ENCODE measurements at regions not wholly inside any gene's neighbourhood (a gene's known extent, or its start where the extent isn't known, plus 50 kb on each side); places are given as distances from the start of the nearest gene placed in this dataset.

DNA sequence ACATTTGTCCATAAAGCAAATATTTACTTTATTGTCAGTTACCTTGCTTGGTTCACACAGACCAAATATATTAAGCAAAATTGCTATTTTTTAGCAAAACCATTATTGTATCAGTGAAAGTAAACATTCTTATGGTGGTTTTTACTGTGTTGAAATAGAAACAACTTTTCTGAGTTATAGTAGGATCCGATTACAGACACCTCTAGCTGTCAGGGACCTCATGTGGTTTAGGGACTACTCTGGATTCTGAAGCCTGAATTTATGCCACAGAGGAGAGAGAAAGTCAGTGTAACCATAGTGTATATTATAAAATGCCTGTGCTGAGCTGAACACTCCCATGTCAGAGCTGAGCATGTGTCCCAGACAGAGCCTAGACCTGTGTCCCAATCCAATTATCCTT lies 287.5 kb downstream of the FLRT2 start:
- TF ChIP-seq, protein P1, sequence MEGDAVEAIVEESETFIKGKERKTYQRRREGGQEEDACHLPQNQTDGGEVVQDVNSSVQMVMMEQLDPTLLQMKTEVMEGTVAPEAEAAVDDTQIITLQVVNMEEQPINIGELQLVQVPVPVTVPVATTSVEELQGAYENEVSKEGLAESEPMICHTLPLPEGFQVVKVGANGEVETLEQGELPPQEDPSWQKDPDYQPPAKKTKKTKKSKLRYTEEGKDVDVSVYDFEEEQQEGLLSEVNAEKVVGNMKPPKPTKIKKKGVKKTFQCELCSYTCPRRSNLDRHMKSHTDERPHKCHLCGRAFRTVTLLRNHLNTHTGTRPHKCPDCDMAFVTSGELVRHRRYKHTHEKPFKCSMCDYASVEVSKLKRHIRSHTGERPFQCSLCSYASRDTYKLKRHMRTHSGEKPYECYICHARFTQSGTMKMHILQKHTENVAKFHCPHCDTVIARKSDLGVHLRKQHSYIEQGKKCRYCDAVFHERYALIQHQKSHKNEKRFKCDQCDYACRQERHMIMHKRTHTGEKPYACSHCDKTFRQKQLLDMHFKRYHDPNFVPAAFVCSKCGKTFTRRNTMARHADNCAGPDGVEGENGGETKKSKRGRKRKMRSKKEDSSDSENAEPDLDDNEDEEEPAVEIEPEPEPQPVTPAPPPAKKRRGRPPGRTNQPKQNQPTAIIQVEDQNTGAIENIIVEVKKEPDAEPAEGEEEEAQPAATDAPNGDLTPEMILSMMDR (conservative IDR thresholded peaks at IDR 0.05), result no peak
- TF ChIP-seq ZFX (IDR thresholded peaks at IDR 0.05), result no peak

GRCh38 chr14:85813040-85813439 lies 283.1 kb downstream of the FLRT2 start:
- TF ChIP-seq ZFX (IDR thresholded peaks at IDR 0.05), result no peak
- H3K27ac ChIP-seq, result no peak overlapping the region

More for the DNA sequence above, 287.5 kb downstream of the FLRT2 start:
- no peak overlapping the region for H3K27ac ChIP-seq

DNA sequence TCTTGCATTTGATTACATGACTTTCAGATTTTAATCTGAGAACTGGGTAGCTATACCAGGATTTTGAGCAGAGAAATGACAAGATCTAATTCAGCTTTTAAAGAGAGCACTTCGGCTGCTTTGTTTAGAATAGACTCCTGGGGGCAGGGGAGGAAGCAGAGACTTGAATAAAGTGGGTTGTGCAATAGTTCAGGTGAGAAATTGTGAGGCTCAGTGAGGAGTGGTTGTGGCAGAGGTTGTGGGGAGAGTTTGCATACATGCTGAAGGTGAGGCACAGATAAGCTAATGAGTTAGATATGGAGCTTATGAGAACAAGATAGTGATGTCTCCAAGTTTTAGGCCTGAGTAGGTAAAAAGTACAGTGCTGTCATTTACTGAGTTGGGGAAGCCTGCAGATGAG lies 281.4 kb downstream of the FLRT2 start:
- TF ChIP-seq, protein P1 (conservative IDR thresholded peaks at IDR 0.05), result no peak
- no peak for TF ChIP-seq ZFX (IDR thresholded peaks at IDR 0.05)
- no peak overlapping the region for H3K27ac ChIP-seq

DNA sequence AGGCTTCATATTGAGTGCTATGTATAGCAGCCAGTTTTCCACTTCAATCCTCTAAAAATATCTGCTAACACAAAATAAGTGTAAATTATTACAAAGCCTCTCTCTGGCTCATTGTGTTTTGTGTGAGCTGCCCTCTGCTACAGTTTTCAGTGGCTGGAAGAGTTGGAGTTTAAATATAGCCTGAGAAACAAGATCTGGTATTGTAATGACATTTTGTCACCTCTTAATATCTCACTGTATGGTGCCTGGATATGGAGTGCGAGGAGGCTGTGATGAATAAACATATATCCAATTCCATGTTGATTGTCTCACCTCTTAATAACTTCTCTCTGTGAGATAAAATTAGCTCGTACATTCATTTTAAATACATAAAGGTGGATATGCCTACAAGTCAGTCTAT lies 269.7 kb downstream of the FLRT2 start:
- no peak overlapping the region for H3K27ac ChIP-seq
- TF ChIP-seq, protein P1 (conservative IDR thresholded peaks at IDR 0.05), result no peak
- no peak for TF ChIP-seq ZFX (IDR thresholded peaks at IDR 0.05)

DNA sequence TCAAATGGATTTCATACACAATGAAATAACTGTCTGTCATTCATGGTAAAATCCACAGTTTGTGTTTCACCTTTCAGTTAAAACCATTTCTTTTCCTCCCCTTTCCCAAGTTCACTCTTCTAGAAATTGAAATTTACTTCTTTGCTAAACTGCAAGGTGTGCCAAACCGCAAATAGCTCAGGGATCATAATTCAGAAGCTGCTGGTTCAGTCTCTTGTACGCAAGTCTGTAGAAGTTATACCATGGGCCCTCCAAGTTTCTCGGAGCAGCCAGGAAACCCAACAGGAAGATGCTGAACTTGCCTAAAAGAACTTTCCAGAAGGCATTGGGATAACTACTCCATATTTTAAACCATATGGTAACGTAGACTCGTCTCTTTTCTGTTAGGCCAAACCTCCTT lies 268.9 kb downstream of the FLRT2 start:
- no peak overlapping the region for H3K27ac ChIP-seq
- TF ChIP-seq, protein P1 (conservative IDR thresholded peaks at IDR 0.05), result no peak
- TF ChIP-seq ZFX (IDR thresholded peaks at IDR 0.05), result no peak

DNA sequence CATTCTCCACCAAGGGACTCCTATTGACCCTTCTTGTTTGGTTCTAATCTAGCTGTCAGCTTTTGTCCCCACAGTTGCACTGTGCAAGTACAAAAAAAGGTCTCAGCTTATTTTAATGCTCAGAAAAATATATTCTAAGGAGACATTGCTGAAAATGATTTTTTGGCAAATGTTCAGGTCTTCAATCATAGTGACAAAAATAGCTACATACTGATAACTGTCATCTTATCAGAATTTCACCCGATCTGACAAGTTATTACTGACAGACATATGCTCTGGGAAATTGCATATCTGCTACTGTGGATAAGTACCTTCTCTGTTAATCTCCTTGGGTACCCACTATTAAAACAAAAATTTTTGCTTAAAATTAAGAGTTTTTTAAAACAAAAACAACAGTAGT lies 263.6 kb downstream of the FLRT2 start:
- TF ChIP-seq, protein P1 (conservative IDR thresholded peaks at IDR 0.05), result no peak
- no peak for TF ChIP-seq ZFX (IDR thresholded peaks at IDR 0.05)
- no peak overlapping the region for H3K27ac ChIP-seq

DNA sequence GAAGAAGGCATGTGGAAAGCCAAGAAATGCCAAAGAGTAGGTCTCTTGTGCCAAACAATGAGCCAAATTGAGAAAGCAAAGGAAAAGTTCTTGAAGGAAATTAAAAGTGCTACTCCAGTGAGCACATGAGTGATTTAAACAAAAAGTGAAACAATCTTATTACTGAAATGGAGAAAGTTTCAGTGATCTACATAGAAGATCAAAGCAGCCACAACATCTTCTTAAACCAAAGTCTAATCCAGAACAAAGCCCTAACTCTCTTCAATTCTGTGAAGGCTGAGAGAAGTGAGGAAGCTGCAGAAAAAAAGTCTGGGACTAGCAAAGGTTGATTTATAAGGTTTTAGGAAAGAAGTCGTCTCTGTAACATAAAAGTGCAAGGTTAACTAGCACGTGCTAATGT lies 259.6 kb downstream of the FLRT2 start:
- TF ChIP-seq, protein P1 (conservative IDR thresholded peaks at IDR 0.05), result no peak
- no peak overlapping the region for H3K27ac ChIP-seq

DNA sequence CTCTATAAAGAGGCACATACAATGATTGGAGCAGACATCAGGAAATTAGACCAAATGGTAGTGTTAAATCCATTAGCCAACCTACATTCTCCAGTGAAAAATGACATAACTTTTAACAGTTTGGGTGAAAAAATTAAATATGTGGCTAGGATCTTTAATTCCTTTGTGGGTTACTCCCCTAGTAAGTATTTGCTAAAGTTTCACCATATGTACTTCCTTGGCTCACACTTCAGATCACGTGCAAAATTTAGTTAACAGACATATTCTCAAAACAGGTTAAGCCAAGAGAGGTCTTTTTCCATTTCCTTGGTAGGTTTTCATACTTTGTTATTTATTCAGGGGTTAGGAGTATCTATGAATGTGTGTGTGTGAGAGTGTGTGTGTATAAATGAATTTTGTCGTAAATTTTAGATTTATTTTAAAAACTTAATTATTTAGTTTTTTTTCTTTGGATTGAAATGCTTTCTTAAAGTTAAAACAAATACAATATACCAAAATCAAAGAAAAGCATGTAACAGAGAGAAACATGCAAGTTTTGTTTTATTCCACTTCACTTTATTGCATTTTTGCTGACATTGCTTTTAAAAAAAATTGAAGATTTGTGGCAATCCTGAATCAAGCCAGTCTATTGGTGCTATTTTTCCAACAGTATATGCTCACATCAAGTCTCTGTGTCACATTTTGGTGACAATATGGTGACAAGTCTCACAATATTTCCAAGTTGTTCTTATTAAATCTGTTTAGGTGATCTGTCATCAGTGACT lies 258.7 kb downstream of the FLRT2 start:
- no peak overlapping the region for H3K27ac ChIP-seq
- TF ChIP-seq, protein P1 (conservative IDR thresholded peaks at IDR 0.05), result no peak
- TF ChIP-seq ZFX (IDR thresholded peaks at IDR 0.05), result no peak

All from C4-2B (cell line).